ENCODE measurements at regions not wholly inside any gene's neighbourhood (a gene's known extent, or its start where the extent isn't known, plus 50 kb on each side); places are given as distances from the start of the nearest gene placed in this dataset.
"Not testable (repeated sequence)": the region's sequence is repeated elsewhere in the genome, so short reads cannot be mapped to it uniquely, and the experiment has no call there.

DNA sequence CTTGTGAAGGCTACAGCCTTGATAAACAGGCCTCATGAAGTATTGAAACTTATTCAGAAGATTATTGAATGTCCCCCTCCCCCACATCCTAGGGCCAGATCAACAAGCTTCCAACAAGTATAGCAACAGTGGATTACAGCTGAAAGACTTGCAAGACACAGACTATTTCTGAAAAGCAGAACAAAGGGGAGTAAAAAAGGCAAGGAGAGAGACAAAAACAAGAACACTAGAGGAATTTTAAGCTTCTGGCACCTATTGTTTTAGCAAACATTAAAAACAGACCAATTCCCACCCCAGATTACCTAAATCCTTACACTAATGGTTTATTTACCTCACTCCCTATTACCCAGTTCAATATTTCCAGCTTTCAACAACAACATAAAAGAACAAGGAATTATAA is 446.3 kb upstream of the FSTL5 start:
- DNase-seq = no peak

- no peak for DNase-seq
These were observed 422.5 kb upstream of the FSTL5 start for GRCh38 chr4:162586266-162586665.

DNA sequence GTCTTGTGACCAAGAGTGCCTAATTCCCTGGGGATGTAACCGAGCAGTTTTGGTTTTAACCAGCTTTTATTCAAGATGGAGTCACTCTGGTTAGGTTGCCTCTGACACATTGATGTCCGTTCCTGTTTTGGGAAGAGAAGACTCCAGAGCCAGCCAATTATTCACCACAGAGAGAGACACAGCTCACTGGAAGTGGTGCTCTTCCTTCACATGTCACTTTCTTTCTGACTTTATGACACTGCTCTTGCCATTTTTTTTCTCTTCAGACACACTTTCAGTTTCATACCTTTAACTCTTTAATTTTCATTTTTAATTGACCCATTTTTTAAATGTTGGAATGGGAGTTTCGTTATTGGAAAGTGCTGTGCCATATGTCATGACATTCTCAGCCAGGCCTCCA is 418.4 kb upstream of the FSTL5 start:
- no peak for DNase-seq

DNA sequence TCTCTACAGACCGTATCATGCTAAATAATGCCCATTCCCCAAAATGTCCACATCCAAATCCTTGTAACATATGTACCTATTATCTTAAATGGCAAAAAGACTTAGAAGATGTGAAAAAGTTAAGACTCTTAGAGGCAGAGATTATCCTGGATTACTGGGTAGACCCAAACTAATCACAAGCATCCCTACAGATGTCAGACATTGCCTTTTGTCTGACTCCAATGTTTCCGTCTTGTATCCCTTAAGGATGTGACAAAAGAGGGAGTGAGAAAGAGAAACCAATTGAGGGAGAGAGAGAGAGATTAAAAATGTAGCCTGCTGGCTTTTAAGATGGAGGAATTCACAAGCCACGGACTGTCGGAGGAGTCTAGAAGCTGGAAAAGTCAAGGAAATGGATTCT is 401.9 kb upstream of the FSTL5 start:
- DNase-seq = no peak

GRCh38 chr4:162560073-162560472 is 396.3 kb upstream of the FSTL5 start:
- no peak for DNase-seq

DNA sequence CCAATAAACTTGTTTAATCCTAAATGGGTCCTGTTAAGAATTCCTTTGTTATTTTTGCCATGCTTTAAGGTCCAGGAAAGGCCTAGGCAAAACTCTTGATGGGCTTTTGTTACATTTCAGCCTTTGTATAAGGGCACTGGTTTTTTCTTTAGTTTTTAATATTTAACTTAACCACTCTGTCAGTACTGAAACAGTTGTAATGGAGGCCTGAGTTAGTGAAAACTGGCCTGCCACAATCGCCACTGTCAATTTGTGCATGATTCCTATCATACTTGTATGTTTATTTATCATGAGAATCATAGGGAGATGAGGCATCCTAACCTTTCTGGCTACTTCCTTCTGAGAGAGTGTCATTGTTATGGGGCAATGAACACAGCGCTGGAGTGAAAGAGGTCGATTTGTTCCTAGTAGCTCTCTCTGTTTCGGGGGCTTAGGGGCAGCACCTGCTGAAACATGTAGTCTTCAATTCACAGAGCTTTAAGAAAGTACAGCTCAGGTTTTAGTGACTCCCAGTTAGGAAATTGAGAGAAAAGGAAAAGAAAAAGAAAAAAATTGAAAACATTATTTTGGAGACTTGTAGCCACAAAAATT is 393.8 kb upstream of the FSTL5 start:
- DNase-seq = no peak

GRCh38 chr4:162535121-162535520 is 371.3 kb upstream of the FSTL5 start:
- no peak for DNase-seq

- DNase-seq = no peak
These were observed 359.4 kb upstream of the FSTL5 start for GRCh38 chr4:162523171-162523570.

DNA sequence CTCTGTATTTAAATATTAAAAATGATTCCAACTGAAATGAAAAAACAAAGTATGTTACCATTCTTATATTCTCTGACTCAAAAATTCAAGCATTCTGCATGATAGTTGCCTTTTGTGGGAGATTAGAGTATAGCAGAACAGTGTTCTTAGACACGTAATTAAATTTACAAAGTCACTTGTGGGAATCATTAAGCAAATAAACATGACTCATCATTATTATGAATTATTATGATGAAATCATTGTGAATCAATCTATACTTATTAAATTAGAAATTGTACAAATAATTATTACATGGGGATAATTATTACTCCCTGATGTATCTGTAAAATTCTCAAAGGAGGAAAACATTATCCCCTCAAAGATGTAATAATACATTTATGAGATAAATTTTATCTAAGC is 358.9 kb upstream of the FSTL5 start:
- no peak for DNase-seq

- no peak for DNase-seq
These were observed 347.1 kb upstream of the FSTL5 start for GRCh38 chr4:162510937-162511336.

GRCh38 chr4:162510115-162510514 is 346.3 kb upstream of the FSTL5 start:
- DNase-seq = no peak

GRCh38 chr4:162509333-162509732 is 345.5 kb upstream of the FSTL5 start:
- no peak for DNase-seq

GRCh38 chr4:162506253-162506652 is 342.5 kb upstream of the FSTL5 start:
- no peak for DNase-seq

GRCh38 chr4:162503868-162504267 is 340.1 kb upstream of the FSTL5 start:
- DNase-seq = no peak

DNA sequence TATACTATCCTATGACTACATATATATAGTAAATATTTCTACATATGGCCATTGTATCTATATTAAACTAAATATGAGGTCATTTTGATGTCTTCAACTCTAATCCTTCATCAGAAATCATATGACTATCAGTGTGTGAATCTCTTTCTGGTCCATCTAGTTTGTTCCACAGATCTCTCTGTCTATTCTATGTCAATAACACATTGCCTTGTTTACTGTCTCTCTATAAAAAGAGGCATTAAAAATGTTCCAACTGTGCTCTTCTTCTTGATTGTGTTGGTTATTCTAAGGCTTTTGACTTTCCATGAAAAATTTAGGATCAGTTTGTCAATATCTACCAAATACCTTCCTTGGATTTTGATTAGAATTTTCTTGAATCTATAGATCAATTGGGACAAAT is 338.3 kb upstream of the FSTL5 start:
- no peak for DNase-seq

DNA sequence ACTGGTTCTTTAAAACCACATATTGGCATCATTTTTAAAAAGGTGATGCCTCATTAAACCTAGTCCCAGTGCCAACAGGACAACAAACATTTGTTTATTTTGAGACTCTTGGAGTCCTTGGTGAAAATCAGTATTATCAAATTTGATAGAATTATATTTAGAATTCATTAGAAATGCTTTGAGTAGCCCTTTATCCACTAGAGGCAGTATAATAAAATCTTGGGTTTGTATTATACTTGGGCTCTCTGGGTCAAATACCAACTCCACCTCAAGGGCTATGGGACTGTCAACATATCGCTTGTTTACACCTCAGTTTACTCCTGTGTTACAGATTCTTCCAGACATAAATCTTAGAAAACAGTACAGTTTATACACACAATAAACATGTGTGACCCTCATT is 335.7 kb upstream of the FSTL5 start:
- DNase-seq = no peak

DNA sequence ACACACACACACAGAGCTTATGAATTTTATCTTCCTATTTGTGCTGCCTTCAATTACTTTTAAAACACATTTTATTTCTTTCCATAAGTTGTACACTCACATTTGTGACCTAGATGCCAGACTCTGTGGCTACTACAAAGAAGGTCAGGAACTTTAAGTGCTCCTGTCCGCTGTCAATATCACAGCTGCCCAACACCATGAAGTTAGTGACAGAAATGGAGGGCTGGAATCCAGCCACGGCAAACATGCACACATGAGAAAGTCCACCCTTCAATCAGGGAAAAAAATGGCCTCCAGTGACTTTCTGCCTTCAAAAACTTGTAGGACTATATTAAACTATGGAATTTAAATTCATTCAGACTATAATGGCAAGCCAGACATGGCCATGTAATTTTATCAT is 334.4 kb upstream of the FSTL5 start:
- no peak for DNase-seq

- DNase-seq = no peak
These were observed 333.9 kb upstream of the FSTL5 start for GRCh38 chr4:162497564-162498167.

GRCh38 chr4:162494935-162495334 is 331.1 kb upstream of the FSTL5 start:
- DNase-seq = no peak

DNA sequence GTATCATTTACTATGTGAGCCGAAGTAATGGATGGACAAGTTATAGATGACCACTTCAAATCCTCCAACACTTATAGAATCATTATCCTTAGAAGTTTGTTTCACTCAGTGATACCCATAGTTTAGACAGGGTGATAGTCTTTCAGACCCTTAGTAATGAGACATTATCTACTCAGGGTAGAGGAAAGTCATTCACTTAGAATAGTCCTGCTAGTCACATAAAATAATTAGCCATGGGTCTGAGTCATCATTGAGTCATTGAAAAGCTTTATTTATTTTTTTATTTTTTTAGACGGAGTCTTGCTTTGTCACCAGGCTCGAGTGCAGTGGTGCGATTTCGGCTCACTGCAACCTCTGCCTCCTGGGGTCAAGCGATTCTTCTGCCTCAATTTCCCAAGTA is 321.7 kb upstream of the FSTL5 start:
- DNase-seq = no peak

GRCh38 chr4:162475246-162475645 is 311.4 kb upstream of the FSTL5 start:
- no peak for DNase-seq

GRCh38 chr4:162469977-162470376 is 306.2 kb upstream of the FSTL5 start:
- no peak for DNase-seq

DNA sequence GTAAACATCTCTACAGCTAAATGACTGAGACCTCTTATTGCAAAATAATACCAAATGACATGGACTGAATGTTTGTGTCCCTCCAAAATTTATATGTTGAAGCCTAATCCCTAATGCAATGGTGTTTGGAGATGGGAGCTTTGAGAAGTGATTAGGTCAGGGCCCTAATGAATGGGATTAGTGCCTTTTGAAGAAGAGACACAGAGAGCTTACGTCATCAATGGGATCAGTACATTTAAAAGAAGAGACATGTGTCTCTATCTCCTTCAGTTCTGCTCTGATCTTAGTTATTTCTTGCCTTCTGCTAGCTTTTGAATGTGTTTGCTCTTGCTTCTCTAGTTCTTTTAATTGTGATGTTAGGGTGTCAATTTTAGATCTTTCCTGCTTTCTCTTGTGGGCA is 301.6 kb upstream of the FSTL5 start:
- DNase-seq = not testable (repeated sequence)

DNA sequence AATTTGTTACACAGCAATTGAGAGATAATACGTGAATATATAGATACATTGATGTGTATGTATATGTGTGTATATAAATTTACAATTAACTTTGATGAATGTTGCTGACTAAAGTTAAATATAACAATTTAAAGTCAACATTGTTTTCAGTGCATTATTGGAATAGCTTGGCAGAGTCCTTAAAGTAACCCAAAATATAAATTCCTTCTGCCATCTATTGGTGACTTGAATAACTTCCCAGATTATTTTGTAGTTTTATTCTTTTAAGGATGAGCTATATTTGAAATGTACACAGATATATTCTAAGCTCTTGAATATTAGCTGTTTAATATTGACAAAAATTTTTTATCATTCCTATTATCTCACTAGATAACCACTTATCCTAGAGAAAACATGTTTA is 298.2 kb upstream of the FSTL5 start:
- DNase-seq = no peak

DNA sequence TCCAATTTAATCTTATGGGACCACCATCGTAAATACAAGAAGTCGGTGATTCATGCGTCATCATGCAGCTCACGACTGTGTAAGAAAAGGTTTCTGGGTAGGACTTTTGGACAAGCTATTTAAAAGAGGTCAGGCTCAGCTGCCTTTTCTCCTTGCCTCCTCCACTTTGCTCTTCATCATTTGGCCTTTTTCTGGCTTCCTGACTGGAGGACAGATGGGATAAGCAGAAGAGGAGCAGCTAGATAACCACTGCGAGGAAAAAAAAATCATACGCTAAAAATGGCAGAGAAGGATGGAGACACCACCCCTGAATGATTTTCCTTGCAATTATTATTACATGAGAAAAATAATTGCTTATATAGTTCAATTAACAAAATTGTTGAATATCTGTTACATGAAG is 294.3 kb upstream of the FSTL5 start:
- no peak for DNase-seq

All from NCI-H524 treated with DMSO at 0.1 percent for 48 hours (cell line).